AG08395 (cell line): ENCODE measurements at regions not wholly inside any gene's neighbourhood (a gene's known extent, or its start where the extent isn't known, plus 50 kb on each side); places are given as distances from the start of the nearest gene placed in this dataset.
"Not testable (repeated sequence)": the region's sequence is repeated elsewhere in the genome, so short reads cannot be mapped to it uniquely, and the experiment has no call there.

Experiments
- DNase-seq: peaks from one replicate; pipeline ENCODE4 v3.0.0; 2012; ENCODE audit warnings: mixed read lengths, low spot score

DNA sequence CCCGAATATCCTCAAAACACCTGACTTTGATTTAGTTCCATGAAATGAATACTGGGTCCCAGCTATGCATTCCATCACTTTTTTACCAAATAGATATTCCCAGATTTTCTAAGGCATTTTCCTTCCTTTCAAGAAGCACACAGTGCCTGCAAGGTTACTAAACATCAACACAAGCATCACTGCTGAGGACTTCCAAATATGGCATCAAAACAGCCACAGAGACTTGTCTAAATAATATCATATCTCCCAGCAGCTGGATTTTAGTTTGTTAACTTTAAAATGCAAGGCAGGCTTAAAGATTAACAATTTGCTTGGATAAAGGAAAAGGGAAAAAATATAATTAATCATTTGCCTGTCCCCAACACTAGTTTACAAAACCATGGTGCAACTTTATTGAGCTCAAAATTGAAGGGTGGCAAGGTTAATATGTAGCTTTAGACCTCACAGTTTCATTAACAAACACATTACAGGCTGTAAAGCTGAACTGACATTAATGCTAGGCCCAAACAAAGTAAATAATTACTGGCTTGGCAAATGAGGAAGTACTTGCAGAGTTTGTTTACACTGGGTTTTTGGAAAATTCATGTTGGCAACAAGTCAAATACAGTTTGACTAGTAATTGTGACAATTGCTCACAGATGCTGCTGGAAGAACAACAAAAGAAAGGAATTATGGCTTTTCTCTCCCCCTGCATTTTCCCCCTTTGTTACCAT is 401.7 kb upstream of the CDIN1 start:
- peak; percentile 44 for DNase-seq

DNA sequence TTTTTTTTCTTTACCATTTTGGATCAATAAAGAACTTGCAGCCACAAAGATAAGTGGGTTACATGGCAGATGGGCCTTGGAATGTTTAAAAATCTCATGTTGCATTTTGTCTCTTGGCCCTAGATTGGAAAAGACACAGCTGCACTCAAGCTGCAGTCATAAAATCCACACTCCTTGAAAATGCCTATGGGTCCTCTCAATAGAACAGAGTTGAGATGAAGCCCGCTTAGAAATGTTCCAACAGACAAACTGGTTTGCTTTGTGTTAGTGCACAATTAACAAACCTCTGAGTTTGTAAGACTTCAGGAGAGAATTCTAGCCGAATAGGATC is 401.2 kb upstream of the CDIN1 start:
- DNase-seq: no peak

DNA sequence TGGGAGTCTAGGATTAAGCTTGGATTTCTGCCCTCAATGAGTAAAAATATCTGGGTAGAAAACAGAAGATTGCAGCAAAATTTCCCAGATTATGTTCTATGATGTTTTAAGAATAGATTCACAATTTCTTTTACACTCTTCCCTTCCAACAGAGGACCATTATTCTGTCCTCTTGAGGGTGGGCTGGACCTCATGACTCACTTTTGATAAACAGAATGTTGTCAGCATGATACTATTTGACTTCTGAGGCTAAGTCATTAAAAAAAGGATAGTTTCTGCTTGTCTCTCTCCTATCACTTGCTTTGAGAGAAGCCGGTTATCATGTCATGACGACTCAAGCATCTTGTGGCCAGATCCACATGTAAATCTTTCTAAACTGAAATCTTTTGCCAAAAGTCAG is 396.2 kb upstream of the CDIN1 start:
- DNase-seq: no peak

DNA sequence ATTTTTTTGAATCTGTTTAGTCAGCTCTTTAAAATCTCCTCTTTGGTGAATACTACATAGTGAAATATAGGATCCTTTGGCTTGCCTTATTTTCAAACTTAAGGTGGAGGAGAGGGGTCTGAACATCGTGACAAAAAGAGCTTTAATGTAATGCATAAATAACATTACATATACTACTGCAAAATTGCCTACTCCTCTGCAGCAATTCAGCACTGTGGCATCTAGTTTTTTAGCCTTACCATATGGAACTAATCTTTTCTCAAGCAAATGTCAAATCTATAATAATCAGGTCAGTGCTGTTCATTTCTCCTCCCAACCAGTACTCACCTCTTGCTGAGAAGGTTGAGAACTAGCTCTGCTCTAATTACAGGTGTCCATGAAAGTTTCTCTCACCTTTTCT is 394.0 kb upstream of the CDIN1 start:
- no peak for DNase-seq

DNA sequence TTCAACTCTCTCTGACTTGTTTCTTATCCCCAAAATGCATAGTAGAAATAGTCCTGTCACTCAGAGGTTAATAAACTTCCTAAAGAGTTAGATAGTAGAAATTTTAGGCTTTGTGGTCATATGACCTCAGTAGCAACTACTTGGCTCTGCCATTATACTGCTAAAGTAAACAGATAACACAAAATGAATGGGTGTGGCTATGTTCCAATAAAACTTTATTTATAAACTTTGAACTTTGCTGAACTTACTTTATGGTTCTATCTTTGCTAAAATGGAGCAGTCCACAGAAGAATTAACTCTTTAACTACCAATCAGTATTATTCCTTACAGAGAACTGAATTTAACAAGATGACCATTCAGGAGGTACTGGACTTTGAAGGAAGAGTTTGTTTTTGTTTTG is 393.6 kb upstream of the CDIN1 start:
- no peak for DNase-seq

DNA sequence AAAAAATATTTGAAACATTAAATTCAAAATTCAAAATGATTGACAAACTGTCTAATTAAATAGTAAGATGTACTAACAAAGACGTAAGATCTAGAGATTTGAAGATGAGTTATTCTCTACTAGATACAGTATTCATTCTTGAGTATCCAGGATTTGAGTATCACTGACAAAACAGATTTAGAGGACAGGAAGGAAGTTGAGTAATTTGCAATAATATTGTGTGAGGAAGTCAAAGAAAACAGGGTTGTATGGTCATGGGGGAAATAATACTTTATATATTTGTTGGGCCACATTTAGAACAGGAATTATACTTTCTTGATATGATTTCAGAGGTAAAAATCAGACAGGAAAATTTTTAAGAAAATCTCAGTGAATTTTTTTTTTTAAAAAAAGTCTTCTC is 393.1 kb upstream of the CDIN1 start:
- DNase-seq: no peak

DNA sequence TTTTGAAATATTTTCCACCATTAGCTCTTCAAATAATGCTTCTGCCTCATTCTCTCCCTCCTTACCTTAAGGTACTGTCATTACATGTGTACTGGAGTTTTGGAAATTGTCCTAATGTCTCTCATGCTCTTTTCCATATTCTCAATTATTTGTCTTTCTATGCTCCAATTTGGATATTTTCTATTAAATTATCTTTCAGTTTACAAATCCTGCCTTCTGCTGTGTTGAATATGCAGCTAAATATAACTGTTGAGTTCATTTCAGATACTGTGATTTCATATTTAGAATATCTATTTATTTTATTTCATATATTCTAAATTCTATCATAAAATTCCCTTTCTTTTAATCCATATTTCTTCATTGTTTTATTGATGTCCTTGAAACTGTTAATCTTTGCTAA is 388.0 kb upstream of the CDIN1 start:
- no peak for DNase-seq

DNA sequence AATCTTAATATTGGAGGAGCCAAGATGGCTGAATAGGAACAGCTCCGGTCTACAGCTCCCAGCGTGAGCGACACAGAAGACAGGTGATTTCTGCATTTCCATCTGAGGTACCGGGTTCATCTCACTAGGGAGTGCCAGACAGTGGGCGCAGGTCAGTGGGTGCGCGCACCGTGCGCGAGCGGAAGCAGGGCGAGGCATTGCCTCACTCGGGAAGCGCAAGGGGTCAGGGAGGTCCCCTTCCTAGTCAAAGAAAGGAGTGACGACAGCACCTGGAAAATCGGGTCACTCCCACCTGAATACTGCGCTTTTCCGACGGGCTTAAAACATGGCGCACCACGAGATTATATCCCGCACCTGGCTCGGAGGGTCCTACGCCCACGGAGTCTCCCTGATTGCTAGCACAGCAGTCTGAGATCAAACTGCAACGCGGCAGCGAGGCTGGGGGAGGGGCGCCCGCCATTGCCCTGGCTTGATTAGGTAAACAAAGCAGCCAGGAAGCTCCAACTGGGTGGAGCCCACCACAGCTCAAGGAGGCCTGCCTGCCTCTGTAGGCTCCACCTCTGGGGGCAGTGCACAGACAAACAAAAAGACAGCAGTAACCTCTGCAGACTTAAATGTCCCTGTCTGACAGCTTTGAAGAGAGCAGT is 383.9 kb upstream of the CDIN1 start:
- DNase-seq: not testable (repeated sequence)

DNA sequence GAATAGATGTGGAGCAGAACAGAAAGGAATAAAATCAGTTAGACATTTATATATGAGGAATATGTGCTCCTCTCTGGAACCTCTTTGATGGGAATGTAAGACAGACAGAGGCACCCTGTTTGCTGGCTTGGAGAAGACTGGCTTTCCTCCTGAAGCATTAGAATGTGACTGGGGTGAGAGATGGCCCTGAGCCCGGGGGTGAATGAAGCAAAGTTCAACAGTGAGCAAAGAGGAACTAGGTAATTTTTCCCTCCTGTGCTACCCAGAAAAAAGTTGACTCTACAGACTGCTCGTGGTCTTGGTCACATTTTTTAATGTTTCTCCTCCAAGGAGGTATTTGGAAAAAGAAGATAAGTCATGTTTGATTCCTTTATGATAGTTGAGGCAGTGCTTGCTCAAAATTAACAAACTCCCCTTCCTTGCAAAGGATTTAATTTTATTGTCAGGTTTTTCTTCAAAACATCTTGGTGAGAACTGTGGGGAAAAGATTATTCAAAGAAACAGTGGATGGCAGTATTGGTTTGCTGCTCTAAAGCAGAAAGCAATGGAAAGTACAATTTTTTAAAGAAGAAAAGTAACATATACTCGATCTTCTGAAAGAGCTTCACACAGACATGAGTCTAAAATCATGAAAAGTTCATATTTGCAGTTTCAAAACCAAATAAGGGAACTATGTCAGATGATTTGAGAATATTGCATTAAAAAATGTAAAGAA is 370.4 kb upstream of the CDIN1 start:
- peak; percentile 7 for DNase-seq

DNA sequence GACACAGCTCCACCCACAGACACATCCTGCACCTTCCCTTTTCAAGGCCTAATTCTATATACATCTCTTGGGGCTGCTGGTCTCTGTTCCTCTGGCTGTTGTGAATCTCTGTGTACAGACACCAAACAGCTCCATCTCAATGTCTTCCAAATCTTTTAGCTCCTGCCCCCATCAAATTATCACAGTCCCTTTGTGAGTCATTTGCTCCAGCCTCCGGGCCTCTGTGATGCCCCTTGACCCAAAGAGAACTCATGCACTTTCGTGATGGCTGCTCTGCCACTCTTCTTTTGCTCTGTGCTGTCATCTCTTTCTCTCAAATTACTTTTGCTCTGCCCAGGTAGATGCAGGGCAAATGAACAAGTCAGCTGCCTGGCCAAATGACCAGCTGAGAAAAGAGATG is 369.0 kb upstream of the CDIN1 start:
- DNase-seq: no peak

DNA sequence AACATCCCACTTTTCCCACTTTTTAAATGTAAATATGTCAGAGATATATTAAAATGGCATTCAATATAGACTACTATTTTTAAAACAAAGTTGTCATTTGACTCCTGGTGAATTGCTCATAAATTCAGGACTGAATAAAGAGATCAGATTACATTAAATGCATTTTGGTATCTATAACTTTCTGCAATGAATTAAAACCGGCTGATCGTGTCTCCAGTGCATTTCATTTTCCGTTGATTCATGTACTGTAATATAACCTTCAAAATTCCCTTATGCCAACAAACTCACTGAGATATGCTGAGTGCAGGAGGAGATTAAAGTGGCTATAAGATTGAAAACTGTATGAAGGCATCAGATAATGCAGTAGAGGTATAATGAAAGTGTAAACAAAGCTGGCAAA is 361.1 kb upstream of the CDIN1 start:
- no peak for DNase-seq

DNA sequence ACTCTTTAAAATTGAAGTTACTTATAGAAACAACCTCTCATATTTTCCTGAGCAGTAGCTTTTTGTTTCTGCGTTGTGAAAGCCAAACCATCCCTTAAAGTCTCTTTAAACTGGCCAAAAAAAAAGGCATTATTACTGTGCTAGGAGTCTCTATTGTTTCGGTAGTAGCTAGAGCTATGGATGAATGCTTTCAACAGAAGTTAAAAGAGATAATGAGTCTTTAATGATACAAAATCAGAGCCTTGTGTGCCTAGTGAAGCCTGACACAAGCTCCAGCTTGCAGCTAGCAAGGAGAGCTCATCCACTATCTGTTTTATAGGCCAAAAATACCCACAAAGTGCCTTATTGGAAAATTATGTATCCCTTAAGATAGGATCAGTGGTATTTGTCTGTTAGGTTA is 360.4 kb upstream of the CDIN1 start:
- no peak for DNase-seq

DNA sequence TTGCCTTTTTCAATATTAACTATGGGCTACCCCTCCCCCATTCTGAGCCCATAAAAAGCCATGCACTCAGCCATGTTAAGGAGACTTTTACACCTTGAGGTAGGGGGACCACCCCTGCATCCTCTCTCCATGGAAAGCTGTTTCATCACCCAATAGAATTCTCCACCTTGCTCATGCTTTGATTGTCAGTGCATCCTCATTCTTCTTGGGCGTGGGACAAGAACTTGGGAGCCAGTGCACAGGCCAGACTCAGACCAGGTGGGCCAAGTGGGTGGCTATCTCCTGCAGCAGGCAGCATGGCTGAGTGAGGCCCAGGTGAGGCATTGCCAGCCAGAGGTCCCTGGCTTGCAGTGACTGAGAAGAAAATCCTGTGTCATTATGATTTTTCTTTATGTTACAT is 357.4 kb upstream of the CDIN1 start:
- no peak for DNase-seq

DNA sequence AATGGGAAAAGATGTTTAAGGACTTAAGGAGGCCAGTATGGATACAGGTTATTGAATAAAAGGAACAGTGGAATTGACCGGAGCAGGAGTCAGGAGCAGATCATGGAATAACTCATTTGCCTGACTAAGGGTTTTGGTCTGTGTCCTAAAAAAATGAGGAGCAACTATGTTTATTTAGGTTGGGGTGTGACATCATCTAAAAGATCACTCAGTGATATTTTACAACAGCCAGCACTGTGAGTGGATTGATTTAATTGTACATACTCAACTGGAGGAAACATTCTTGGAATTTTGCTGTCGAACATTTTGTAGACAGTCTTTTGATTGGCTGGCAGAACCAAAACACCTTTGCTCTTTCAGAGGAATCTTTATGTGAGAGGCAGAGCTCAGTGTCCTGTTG is 348.6 kb upstream of the CDIN1 start:
- no peak for DNase-seq

DNA sequence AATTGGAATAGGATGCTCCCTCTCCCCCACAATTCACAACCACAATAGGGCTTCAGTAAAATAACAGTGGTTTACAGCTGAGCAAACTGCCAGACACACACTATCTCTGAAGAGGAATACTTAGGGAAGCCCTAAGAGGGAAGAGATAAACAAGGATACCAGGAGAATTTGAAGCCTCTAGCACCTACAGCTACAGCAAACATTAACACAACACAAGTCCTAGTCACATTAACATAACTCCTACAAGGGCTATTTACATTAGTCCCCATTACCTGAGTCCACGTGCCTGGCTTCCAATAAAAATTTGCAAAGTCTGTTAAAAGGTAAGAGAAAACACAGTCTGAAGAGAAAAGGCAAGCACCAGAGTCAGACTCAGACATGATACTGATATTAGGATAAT is 346.9 kb upstream of the CDIN1 start:
- DNase-seq: no peak

DNA sequence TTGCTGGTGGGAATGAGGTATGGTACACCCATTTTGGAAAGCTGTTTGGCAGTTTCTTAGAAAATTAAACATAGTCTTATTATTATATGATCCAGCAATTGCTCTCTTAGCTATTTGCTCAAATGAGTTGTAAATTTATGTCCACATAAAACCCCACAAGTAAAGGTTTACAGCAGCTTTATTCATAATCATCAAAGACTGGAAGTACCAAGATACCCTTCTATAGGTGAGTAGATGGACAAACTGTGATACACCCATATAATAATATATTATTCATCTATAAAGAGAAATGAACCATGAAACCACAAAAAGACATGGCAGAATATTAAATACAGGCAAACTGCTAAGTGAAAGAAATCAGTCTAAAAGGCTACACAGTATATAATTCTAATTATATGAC is 344.7 kb upstream of the CDIN1 start:
- no peak for DNase-seq

DNA sequence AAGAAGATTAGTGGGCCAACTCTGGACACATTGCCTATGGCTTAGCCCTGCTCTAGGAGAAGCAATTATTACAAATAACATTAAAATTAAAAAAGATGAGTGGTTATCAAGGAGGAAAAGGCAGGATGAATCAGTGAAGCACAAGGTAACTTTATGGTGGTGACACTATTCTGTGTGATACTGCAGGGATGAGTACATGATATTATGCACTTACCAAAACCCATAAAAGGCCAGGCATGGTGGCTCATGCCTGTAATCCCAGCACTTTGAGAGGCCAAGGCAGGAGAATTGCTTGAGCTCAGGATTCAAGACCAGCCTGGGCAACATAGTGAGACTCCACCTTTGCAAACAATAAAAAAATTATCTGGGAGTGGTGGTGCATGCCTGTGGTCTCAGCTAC is 344.3 kb upstream of the CDIN1 start:
- no peak for DNase-seq

DNA sequence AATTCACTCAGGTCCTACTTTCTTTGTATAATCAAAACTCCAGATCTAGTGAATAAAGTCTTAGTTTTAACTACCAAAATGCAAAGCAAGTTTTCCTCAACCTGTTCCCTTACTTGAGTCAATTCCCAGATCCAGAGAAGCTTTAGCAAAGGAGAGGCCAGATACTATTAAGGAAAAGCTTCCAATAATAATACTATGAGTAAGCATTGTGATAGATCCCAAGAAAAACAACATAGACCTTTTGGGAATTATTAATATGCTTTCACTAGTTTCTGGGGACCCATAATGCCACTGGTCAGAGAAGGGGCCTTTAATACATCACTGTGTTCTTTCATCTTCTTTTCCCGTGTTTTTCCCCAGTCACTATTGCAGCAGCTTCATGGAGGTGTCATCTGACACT is 339.9 kb upstream of the CDIN1 start:
- no peak for DNase-seq

DNA sequence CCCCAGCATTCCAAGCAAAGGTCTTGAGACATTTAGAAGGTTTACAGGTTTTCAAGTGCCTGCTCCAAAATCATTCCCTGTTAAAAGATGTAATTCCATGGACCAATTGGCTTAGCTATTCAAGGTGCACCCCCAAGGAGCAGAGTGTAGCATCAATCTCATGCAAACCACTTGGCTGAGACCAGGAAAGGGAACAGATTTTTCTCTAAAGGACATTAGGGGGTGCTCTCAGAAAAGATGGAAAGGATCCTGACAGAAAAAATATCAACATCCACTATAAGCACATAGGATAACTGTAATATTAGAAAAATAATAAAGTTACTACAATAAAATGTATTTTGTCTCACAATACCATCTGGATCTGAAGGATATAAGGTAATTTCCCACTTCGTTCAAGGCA is 328.0 kb upstream of the CDIN1 start:
- DNase-seq: peak; percentile 3

DNA sequence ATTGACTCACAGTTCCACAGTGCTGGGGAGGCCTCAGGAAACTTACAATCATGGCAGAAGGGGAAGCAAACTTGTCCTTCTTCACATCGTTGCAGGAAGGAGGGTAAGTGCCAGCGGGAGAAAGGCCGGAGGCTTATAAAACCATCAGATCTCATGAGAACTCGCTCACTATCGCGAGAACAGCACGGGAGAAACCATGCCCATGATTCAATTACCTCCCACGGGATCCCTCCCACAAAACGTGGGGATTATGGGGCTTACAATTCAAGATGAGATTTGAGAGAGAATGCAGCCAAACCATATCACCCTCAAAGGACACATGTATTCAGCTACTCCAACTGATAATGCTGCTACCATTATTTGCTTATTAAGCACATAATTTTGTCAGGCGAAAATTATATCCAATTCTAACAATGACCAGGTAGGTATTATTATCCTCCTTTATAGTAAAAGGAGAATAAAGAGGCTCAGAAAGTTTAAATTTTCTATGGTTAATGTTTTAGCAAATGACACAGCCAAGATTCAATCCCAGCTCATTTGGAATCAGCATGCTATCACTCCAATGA is 327.2 kb upstream of the CDIN1 start:
- DNase-seq: no peak

DNA sequence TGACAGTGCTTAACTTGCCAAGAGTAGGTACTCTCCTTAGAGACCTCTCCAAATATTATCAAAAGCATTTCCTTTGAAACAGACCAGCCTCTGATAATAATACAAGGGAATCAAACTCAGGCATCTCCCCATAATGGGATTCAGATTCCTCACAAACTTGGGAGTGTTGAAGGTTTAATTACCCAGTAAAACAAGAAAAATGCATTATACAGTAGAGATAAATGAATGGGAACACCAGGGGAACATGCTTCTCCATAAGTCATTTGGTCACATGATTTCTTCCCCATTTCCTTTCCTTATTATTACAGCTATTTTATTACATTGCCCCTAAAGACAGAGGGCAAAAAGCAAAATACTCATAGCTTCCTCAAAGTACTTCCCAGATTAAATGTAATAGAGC is 325.0 kb upstream of the CDIN1 start:
- DNase-seq: peak; percentile 2

DNA sequence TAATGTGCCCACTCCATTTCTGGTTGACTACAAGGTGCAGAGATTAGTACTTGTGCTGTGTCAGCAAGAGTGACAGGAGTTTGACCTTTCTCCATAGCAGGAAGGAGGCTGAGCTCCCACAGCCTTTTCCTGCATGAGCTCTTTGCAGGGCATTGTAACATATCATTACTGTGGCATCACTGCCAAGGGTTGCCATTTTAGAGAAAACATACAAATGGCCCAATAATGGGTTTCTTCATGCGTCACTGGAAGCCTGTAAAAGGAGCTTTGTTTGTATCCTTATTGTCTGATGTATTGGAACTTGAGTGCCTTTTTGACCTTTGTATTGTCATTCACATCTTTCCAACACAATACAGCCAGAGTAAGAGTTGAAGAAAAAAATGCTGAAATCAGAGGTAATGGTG is 323.0 kb upstream of the CDIN1 start:
- no peak for DNase-seq

DNA sequence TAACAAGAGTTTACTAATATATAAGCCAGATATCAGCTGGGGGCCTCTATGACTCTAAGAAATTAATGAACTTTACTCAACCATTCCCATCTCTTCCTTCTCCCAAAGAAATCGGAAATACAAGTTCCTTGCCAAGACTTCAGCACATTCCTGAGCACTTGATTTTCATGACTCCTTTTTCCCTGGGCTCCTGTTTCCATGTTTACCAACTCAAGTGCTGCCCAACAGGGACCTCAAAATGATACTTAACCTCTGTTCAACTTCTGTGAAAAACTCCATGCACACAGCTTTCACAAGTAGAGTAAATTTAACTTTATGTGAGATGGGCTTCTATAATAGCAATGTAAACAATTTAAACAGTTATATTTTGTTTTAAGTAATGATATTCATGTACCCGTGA is 315.8 kb upstream of the CDIN1 start:
- peak; percentile 5 for DNase-seq
